ENCODE measurements at regions not wholly inside any gene's neighbourhood (a gene's known extent, or its start where the extent isn't known, plus 50 kb on each side); places are given as distances from the start of the nearest gene placed in this dataset.

- TF ChIP-seq CTCF (IDR thresholded peaks at IDR 0.05; ENCODE audit: low read length, missing control alignments), result no peak
- H3K4me3 ChIP-seq (replicated peaks; ENCODE audit: low read depth, low read length), result no peak overlapping the region
- DNase-seq (ENCODE audit: low read depth), result no peak
These were observed 79.4 kb downstream of the RPE65 start for GRCh38 chr1:68370101-68370915.

- no peak for DNase-seq (ENCODE audit: low read depth)
- H3K4me3 ChIP-seq (replicated peaks; ENCODE audit: low read depth, low read length), result no peak overlapping the region
- TF ChIP-seq CTCF (IDR thresholded peaks at IDR 0.05; ENCODE audit: low read length, missing control alignments), result no peak
These were observed 83.2 kb downstream of the RPE65 start for GRCh38 chr1:68366572-68366971.

- H3K4me3 ChIP-seq (replicated peaks; ENCODE audit: low read depth, low read length), result no peak overlapping the region
- DNase-seq (ENCODE audit: low read depth), result no peak
- no peak for TF ChIP-seq CTCF (IDR thresholded peaks at IDR 0.05; ENCODE audit: low read length, missing control alignments)
These were observed 83.9 kb downstream of the RPE65 start for GRCh38 chr1:68365709-68366382.

GRCh38 chr1:68363339-68363738 lies 86.4 kb downstream of the RPE65 start:
- no peak for DNase-seq (ENCODE audit: low read depth)
- TF ChIP-seq CTCF (IDR thresholded peaks at IDR 0.05; ENCODE audit: low read length, missing control alignments), result no peak

GRCh38 chr1:68361346-68361910 lies 88.3 kb downstream of the RPE65 start:
- no peak for DNase-seq (ENCODE audit: low read depth)
- no peak for TF ChIP-seq CTCF (IDR thresholded peaks at IDR 0.05; ENCODE audit: low read length, missing control alignments)
- no peak overlapping the region for H3K4me3 ChIP-seq (replicated peaks; ENCODE audit: low read depth, low read length)

More at GRCh38 chr1:68363339-68363738, 86.4 kb downstream of the RPE65 start:
- H3K4me3 ChIP-seq (replicated peaks; ENCODE audit: low read depth, low read length), result no peak overlapping the region

- H3K4me3 ChIP-seq (replicated peaks; ENCODE audit: low read depth, low read length), result no peak overlapping the region
- TF ChIP-seq CTCF (IDR thresholded peaks at IDR 0.05; ENCODE audit: low read length, missing control alignments), result no peak
- peak; percentile 27 for DNase-seq (ENCODE audit: low read depth)
These were observed 90.7 kb downstream of the RPE65 start for GRCh38 chr1:68359045-68359444.
